PC-3 (cell line): ENCODE measurements at regions not wholly inside any gene's neighbourhood (a gene's known extent, or its start where the extent isn't known, plus 50 kb on each side); places are given as distances from the start of the nearest gene placed in this dataset.
A peak's percentile ranks its signal among the peaks of the same experiment; 100 is the strongest.

Experiments used
- CTCF ChIP-seq: fragments of 300-600 bp; sonication (generic); conservative IDR thresholded peaks from 2 replicates; pipeline ENCODE4 v1.5.1; 2017; ENCODE audit warnings: antibody characterized with exemption, low read depth, mild to moderate bottlenecking, low read length
- EZH2 ChIP-seq: fragments of 300-600 bp; sonication (generic); IDR thresholded peaks from one replicate; pipeline ENCODE4 v1.6.1; 2017; ENCODE audit warnings: antibody characterized with exemption, mild to moderate bottlenecking, low read length; ENCODE audit not compliant: unreplicated experiment

DNA sequence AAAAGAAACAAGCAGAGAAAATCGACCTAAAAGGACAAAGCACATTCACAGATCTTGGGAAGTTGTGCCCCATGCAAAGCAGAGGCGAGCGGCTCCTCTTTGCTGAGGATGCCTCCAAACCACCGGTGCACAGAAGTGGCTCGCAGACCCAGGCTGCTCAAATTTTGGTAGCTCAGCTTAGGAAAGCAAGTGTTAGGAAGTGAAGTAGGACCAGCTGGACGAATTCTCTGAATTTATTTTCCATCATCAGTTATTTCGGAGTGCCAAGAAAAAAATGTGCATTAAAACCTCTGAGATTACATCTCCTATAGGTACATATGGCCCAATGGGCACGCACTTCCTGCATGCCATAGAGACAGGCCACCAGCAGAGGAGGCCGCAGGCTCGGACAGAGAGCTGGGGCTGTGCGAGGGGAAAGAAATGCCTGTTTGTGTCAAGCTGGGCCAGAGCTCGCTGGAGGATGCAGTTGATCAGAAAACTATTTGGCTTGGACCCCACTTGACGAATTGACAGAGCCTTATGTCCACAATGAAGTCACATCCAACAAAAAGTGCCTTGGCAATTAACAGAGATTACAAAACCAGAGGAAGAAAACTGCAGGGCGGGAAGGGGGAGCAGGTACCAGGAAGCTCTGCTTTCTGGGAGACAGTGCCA lies 122.3 kb upstream of the LYZL2 start:
- TF ChIP-seq EZH2 (no peak), CTCF (peak; percentile 91)
